Thyroid gland (tissue), 4 donors: ENCODE measurements at regions not wholly inside any gene's neighbourhood (a gene's known extent, or its start where the extent isn't known, plus 50 kb on each side); places are given as distances from the start of the nearest gene placed in this dataset.

ENCODE experiments used
- POLR2A ChIP-seq, 2 donors: fragments of 450-650 bp; IDR thresholded peaks; one replicate each; pipeline ENCODE4 v1.6.1; 2017; ENCODE audit warnings: antibody characterized with exemption in 2 of 2, mild to moderate bottlenecking in 2 of 2, moderate library complexity in 1 of 2
- TF ChIP-seq, protein P1 (sequence below), 6 experiments: fragments of 200-600 bp in 3 of 6; fragments of 450-650 bp in 3 of 6; sonication (generic) in 3 of 6; IDR thresholded peaks; one replicate each; pipeline ENCODE4 v1.5.1; 2016 to 2019; ENCODE audit warnings: antibody characterized with exemption in 6 of 6, mild to moderate bottlenecking in 2 of 6, inconsistent platforms in 1 of 6, moderate library complexity in 1 of 6

DNA sequence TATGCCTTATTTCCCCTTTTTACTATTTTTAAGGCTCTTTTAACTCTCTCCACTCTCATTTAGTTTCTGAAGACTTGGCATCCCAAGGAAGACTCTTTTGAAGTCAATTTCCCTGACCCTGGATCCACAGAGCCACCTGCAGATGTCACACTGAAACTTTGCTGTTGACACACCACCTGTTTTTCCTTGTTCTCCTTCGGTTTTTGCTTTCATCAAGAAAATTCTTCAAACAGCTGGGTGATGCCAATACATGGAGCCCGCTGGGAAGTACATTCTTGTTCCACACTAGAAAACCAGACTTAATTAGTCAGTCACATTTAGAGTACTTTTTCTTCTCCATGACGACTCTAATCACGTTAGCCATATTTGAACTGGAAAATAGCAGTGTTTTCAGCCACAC lies 293.9 kb downstream of the PDGFC start:
- TF ChIP-seq, protein P1, sequence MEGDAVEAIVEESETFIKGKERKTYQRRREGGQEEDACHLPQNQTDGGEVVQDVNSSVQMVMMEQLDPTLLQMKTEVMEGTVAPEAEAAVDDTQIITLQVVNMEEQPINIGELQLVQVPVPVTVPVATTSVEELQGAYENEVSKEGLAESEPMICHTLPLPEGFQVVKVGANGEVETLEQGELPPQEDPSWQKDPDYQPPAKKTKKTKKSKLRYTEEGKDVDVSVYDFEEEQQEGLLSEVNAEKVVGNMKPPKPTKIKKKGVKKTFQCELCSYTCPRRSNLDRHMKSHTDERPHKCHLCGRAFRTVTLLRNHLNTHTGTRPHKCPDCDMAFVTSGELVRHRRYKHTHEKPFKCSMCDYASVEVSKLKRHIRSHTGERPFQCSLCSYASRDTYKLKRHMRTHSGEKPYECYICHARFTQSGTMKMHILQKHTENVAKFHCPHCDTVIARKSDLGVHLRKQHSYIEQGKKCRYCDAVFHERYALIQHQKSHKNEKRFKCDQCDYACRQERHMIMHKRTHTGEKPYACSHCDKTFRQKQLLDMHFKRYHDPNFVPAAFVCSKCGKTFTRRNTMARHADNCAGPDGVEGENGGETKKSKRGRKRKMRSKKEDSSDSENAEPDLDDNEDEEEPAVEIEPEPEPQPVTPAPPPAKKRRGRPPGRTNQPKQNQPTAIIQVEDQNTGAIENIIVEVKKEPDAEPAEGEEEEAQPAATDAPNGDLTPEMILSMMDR (IDR thresholded peaks at IDR 0.05): no peak
- no peak for TF ChIP-seq POLR2A (IDR thresholded peaks at IDR 0.05)
